ENCODE measurements at regions not wholly inside any gene's neighbourhood (a gene's known extent, or its start where the extent isn't known, plus 50 kb on each side); places are given as distances from the start of the nearest gene placed in this dataset.

DNA sequence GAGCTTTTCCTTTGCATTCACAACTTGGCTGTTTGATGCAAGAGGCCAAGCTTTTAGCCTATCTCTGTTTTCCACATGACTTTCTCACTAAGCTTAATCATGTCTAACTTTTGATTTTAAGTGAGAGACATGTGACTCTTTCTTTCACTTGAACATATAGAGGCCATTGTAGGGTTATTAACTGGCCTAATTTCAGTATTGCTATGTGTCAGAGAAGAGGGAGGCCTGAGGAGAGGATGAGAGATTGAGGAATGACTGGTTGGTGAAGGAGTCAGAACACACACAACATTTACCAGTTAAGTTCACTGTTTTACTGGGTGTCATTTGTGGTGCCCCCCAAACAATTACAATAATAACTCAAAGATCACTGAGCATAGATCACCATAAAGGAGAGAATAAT lies 193.5 kb downstream of the CYYR1 start:
- no peak for DNase-seq (ENCODE audit: low read depth in 1 of 2, low spot score in 2 of 2)
- Histone ChIP-seq H3K27me3 (replicated peaks) (no peaks in the 10 kb centered on the region), H3K4me3 (no peak overlapping the region), H3K4me1 (replicated peaks) (no peaks in the 10 kb centered on the region), H3K36me3 (no peaks in the 10 kb centered on the region), H3K27ac (no peak overlapping the region), H3K9me3 (replicated peaks) (no peaks in the 10 kb centered on the region)

- Histone ChIP-seq H3K36me3 (no peaks in the 10 kb centered on the region), H3K27ac (no peak overlapping the region), H3K9me3 (replicated peaks) (no peaks in the 10 kb centered on the region), H3K4me3 (no peak overlapping the region), H3K4me1 (replicated peaks) (no peaks in the 10 kb centered on the region), H3K27me3 (replicated peaks) (no peaks in the 10 kb centered on the region)
- no peak for DNase-seq (ENCODE audit: low read depth in 1 of 2, low spot score in 2 of 2)
Measured at GRCh38 chr21:26377111-26377694, 195.9 kb downstream of the CYYR1 start.

DNA sequence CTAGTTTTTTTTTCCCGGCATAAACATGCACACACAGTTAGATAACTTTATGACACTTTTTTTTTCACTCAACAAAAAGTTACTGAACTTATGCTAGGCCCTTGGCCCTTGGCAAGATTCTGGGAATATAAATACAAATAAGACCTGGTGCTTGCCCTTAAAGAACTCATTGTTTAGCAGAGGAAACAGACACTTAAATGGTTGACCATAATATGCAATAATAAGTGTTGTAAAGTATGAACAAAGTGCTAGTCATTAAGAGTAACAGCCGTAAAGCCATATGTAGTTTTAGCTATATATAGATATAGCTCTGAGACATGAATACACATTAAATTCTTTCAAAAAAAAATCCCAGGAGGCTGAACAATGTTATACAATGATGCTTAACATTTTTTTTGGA lies 198.3 kb downstream of the CYYR1 start:
- no peak overlapping the region for H3K27ac ChIP-seq
- DNase-seq (ENCODE audit: low read depth in 1 of 2, low spot score in 2 of 2), result no peak
- no peaks in the 10 kb centered on the region for H3K4me1 ChIP-seq (replicated peaks)
- H3K9me3 ChIP-seq (replicated peaks), result no peaks in the 10 kb centered on the region
- H3K4me3 ChIP-seq, result no peak overlapping the region
- no peaks in the 10 kb centered on the region for H3K27me3 ChIP-seq (replicated peaks)
- no peaks in the 10 kb centered on the region for H3K36me3 ChIP-seq

DNA sequence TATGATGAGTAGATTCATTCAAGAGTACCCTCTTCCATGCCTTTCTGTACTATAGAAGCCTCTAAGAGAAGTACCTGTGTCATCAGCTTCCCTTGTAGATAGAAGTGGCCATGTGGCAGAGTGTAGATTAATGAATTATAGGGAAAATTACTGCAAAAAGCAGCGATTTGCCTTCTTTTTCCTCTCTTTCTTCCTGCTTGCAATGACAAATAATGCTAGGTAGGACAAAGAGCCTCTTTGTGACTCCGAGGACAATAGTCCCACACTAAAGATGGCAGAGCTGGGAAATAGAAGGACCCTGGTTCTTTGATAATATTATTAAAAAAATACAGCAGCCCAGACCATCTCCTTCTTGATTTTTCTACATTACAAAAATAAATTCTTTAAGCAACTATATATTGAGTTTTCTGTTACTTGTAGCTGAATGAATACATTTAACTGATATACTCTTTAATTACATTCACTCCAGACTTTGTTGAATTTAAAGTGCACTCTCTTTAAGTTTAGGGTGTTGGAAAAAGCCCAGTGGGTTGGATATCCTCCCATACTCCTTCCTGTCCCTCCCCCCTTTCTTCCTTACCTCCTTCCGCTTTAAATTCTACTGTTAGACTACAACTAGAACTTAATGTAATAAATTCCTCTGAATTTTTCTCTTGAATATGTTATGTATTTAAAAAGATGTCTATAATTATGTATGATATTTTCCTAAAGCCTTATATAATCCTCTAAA lies 198.2 kb upstream of the APP start:
- no peak for DNase-seq (ENCODE audit: low read depth in 1 of 2, low spot score in 2 of 2)
- Histone ChIP-seq H3K36me3 (no peaks in the 10 kb centered on the region), H3K27me3 (replicated peaks) (no peaks in the 10 kb centered on the region), H3K27ac (no peak overlapping the region), H3K9me3 (replicated peaks) (no peaks in the 10 kb centered on the region), H3K4me1 (replicated peaks) (no peaks in the 10 kb centered on the region), H3K4me3 (no peak overlapping the region)

DNA sequence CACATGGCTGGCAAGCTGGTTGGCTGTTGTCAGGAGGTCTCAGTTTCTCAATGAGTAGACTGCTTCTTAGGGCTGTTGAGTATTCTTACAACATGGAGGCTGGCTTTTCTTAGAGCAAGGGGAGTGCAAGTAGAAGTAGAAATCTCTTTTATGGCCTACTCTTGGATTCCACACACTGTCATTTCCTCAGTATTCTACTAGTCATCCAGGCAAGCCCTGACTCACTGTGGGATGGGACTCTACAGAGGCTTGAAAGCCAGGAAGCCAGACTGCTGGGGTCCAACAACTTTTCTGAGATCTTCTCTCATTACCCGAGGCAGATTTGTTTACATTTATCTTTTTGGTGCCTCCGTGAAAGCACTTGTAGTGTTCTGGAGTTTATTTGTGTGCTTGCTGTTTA lies 196.2 kb upstream of the APP start:
- Histone ChIP-seq H3K27me3 (replicated peaks) (no peaks in the 10 kb centered on the region), H3K36me3 (no peaks in the 10 kb centered on the region), H3K4me3 (no peak overlapping the region), H3K9me3 (replicated peaks) (no peaks in the 10 kb centered on the region), H3K27ac (no peak overlapping the region), H3K4me1 (replicated peaks) (no peaks in the 10 kb centered on the region)
- no peak for DNase-seq (ENCODE audit: low read depth in 1 of 2, low spot score in 2 of 2)

DNA sequence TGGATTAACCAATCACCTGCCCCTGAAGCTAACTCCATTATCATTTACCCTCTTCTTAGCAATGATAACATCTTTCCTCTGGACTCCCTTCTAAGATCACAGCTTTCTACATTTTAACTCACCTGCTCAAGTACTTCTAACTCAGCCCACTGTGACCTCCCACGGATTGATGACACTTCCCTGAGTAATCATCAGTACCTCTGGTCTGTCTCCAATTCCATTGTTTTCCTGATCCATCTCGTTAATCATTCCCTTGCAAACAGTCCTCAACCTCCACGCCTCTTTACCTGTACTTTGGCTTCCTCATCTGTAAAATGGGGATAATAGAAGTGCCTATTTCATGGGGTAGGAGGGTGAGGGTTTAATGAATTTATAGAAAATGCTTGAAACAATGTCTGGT lies 195.3 kb upstream of the APP start:
- Histone ChIP-seq H3K27me3 (replicated peaks) (no peaks in the 10 kb centered on the region), H3K27ac (no peak overlapping the region), H3K4me1 (replicated peaks) (no peaks in the 10 kb centered on the region), H3K9me3 (replicated peaks) (no peaks in the 10 kb centered on the region), H3K36me3 (no peaks in the 10 kb centered on the region), H3K4me3 (no peak overlapping the region)
- no peak for DNase-seq (ENCODE audit: low read depth in 1 of 2, low spot score in 2 of 2)

DNA sequence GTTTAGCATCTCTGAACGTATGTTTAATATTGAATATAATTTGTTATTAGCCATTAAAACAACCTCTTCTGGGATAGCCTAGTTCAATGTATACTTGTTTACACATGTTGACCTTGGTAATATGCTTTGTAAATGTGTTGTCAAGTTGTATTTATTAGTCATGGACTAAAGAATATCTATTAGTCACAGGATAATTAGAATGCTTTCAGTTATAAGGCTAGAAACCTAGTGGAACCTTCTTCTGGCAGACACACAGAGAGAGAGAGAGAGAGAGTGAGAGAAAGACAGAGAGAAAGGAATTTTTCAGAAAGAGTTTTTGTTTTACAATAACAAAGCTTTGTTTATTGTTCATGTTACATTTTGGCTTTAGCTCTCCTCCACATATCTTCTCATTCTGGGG lies 181.1 kb upstream of the APP start:
- Histone ChIP-seq H3K27me3 (replicated peaks) (no peaks in the 10 kb centered on the region), H3K9me3 (replicated peaks) (no peaks in the 10 kb centered on the region), H3K27ac (no peak overlapping the region), H3K36me3 (no peaks in the 10 kb centered on the region), H3K4me3 (no peak overlapping the region), H3K4me1 (replicated peaks) (no peaks in the 10 kb centered on the region)
- DNase-seq (ENCODE audit: low read depth in 1 of 2, low spot score in 2 of 2), result no peak

DNA sequence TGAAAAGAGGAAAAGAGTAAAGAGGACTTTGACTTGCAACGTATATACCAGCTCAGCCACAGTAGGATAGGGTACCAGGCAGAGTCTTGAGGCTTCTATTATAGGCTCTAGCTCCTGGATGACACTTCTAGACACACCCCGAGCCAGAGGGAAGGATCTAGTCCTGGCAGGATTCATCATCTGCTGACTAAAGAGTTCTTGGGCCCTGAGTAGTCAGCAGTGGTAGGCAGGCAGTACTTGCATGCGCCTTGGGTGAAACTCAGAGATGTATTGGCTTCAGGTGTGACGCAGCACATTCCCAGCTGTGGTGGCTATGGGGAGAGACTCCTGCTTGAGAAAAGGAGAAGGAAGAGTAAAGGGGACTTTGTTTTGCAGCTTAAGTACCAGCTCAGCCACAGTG lies 162.3 kb upstream of the APP start:
- Histone ChIP-seq H3K4me3 (no peak overlapping the region), H3K9me3 (replicated peaks) (no peaks in the 10 kb centered on the region), H3K27ac (no peak overlapping the region), H3K4me1 (replicated peaks) (no peaks in the 10 kb centered on the region), H3K36me3 (no peaks in the 10 kb centered on the region), H3K27me3 (replicated peaks) (no peaks in the 10 kb centered on the region)
- DNase-seq (ENCODE audit: low read depth in 1 of 2, low spot score in 2 of 2), result no peak

DNA sequence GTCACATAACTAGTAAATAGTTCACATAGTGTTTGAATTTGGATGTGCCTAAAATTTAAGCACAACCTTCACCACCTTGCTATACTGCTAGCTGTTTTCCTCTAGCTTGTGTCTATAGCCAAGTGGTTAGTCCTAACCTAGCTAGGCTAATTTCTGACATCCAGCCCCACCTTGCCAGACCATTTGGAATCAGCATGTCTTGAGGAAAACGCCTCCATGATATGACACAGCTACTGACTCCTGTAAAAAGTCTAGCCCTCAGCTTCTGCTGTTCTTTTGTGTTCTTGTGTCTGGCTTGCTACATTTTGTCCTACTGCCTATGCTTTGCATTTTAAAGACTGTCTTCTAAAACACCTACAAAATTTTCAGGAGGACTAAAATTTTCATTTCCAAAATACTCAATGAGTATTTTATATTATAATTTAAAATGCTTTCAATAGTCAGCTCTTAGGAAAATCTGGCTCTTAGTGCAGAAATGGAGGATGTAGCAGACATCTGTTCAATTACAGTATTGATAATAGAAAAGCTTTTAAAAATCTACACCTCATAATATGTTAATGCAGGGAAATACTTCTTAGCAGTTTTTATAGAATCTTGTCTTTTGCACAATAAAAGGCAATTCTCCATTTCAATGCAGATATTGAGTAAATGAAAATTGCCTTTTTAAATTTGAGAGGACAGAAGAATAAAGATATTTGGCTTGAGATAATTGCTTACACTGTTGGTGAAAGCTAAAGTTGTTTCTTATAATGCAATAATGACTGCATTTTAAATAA lies 160.8 kb upstream of the APP start:
- H3K27me3 ChIP-seq (replicated peaks), result no peaks in the 10 kb centered on the region
- no peak overlapping the region for H3K27ac ChIP-seq
- H3K9me3 ChIP-seq (replicated peaks), result no peaks in the 10 kb centered on the region
- H3K4me1 ChIP-seq (replicated peaks), result no peaks in the 10 kb centered on the region
- H3K4me3 ChIP-seq, result no peak overlapping the region
- no peak for DNase-seq (ENCODE audit: low read depth in 1 of 2, low spot score in 2 of 2)
- no peaks in the 10 kb centered on the region for H3K36me3 ChIP-seq

DNA sequence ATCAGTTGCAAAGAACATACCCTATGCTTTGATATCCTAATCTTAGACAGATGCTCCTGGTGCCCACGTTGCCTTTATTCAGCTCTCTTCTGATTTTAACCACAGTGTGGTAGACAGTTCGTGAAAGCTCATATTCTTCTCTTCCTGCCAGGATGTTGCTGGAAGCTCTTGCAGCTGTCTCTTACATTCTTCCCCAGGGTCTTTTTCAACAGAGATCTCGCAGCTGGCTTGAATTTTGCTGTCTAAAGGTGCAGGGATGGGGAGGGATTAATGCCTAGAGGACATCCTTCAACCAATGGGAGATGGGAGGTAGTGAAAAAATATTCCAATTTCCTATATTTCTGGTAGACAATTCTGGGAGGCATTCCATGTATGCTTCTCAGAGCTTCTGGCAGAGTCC lies 150.0 kb upstream of the APP start:
- DNase-seq (ENCODE audit: low read depth in 1 of 2, low spot score in 2 of 2), result no peak
- H3K27ac ChIP-seq, result no peak overlapping the region
- H3K36me3 ChIP-seq, result no peaks in the 10 kb centered on the region
- H3K4me3 ChIP-seq, result no peak overlapping the region
- H3K9me3 ChIP-seq (replicated peaks), result no peaks in the 10 kb centered on the region
- H3K4me1 ChIP-seq (replicated peaks), result no peaks in the 10 kb centered on the region
- no peaks in the 10 kb centered on the region for H3K27me3 ChIP-seq (replicated peaks)

DNA sequence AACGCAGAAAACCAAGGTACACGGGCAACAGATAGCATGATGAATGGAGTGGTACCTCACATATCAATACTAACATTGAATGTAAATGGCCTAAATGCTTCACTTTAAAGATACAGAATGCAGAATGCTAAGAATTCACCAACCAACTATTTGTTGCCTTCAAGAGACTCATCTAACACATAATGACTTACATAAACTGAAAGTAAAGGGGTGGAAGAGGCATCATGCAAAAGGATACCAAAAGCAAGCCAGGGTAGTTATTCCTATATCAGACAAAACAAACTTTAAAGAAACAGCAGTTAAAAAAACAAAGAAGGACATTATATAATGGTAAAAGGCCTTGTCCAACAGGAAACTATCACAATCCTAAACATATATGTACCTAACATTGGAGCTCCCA lies 137.1 kb upstream of the APP start:
- no peaks in the 10 kb centered on the region for H3K27me3 ChIP-seq (replicated peaks)
- no peak overlapping the region for H3K27ac ChIP-seq
- no peak for DNase-seq (ENCODE audit: low read depth in 1 of 2, low spot score in 2 of 2)
- no peaks in the 10 kb centered on the region for H3K4me1 ChIP-seq (replicated peaks)
- H3K9me3 ChIP-seq (replicated peaks), result no peaks in the 10 kb centered on the region
- H3K4me3 ChIP-seq, result no peak overlapping the region
- no peaks in the 10 kb centered on the region for H3K36me3 ChIP-seq

DNA sequence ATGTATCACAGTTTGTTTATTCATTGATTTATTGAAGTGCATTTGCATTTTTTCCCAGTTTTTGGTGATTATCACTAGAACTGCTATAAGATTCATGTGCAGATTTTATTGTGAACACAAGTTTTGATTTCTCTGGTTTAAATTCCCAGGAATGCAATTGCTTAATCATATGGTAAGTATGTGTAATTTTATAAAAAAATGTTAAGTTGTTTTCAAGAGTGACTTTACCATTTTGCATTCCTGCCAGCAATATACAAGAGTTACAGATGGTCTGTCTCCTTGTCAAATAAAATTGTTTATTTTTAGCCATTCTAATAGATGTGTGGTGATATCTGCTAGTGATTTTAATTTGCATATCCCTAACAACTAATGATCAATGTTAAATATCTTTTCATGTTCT lies 127.3 kb upstream of the APP start:
- H3K4me1 ChIP-seq (replicated peaks), result no peaks in the 10 kb centered on the region
- no peak for DNase-seq (ENCODE audit: low read depth in 1 of 2, low spot score in 2 of 2)
- no peak overlapping the region for H3K27ac ChIP-seq
- no peak overlapping the region for H3K4me3 ChIP-seq
- H3K9me3 ChIP-seq (replicated peaks), result 0 out of 2 replicates have a peak, but pooled peaks cover 3% of the 10 kb centered on the region
- no peaks in the 10 kb centered on the region for H3K36me3 ChIP-seq
- no peaks in the 10 kb centered on the region for H3K27me3 ChIP-seq (replicated peaks)

DNA sequence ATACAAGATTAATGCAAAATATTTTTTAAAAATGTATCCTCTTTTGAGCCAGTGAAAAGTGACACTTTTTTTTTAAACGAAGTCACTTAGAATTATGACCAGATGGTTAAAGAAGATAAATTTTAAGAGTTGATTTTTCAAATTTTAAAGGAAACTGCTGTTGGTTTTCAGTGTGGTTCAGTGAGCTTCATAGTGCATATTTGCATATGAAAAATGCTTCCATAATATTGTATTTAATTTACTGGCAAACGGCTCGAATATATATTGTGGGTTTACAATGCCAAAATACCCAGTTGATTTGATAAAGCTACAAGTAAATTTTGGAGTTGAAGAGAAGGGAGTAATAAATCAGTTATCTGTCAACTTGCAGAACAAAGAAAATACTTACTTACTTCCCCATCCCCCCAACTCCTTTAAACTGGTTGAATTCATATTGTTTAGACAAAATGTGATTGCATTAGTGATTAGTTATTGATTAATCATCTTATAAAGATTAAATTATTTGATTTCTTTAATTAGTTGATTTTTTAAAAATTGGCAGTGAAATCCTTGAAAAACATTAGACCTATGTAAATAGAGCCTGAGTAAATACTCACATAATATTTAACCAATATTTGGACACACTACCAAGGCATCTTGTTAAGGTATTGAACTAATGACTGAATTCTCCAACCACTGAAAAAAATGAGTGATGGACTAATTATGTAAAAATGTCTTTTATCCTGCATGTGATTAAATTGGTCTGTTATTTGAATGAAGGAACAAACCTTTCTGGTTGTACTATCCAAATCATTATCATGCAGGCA lies 122.8 kb upstream of the APP start:
- Histone ChIP-seq H3K27me3 (replicated peaks) (no peaks in the 10 kb centered on the region), H3K36me3 (no peaks in the 10 kb centered on the region), H3K4me3 (no peak overlapping the region), H3K27ac (no peak overlapping the region), H3K4me1 (replicated peaks) (no peaks in the 10 kb centered on the region), H3K9me3 (replicated peaks) (0 out of 2 replicates have a peak, but pooled peaks cover 3% of the 10 kb centered on the region)
- DNase-seq (ENCODE audit: low read depth in 1 of 2, low spot score in 2 of 2), result no peak

- no peaks in the 10 kb centered on the region for H3K4me1 ChIP-seq (replicated peaks)
- no peak overlapping the region for H3K27ac ChIP-seq
- no peaks in the 10 kb centered on the region for H3K9me3 ChIP-seq (replicated peaks)
Measured at GRCh38 chr21:26288026-26288425, 117.5 kb upstream of the APP start.

More at GRCh38 chr21:26288026-26288425, 117.5 kb upstream of the APP start:
- no peaks in the 10 kb centered on the region for H3K36me3 ChIP-seq
- no peak for DNase-seq (ENCODE audit: low read depth in 1 of 2, low spot score in 2 of 2)
- no peaks in the 10 kb centered on the region for H3K27me3 ChIP-seq (replicated peaks)
- no peak overlapping the region for H3K4me3 ChIP-seq
